ENCODE measurements at regions not wholly inside any gene's neighbourhood (a gene's known extent, or its start where the extent isn't known, plus 50 kb on each side); places are given as distances from the start of the nearest gene placed in this dataset.

GRCh38 chrX:35675151-35675550 is 123.0 kb upstream of the MAGEB16 start:
- no peak for DNase-seq (ENCODE audit: low read depth in 2 of 2)
- Histone ChIP-seq H3K79me2 (ENCODE audit: control insufficient read depth, insufficient read depth, low read length) (no peaks in the 10 kb centered on the region), H3K4me1 (ENCODE audit: control insufficient read depth, extremely low read depth, insufficient read depth, low read length) (no peaks in the 10 kb centered on the region), H3K4me2 (ENCODE audit: extremely low read depth, insufficient read depth, low read length) (no peak overlapping the region), H3K4me3 (replicated peaks in 1 of 4; ENCODE audit: control extremely low read depth in 1 of 4, insufficient read depth in 1 of 4, low read depth in 3 of 4, low read length in 4 of 4) (no peak overlapping the region), H2AFZ (ENCODE audit: low read length) (no peak overlapping the region), H3K9ac (ENCODE audit: insufficient read depth, low read length) (no peak overlapping the region), H3K36me3 (ENCODE audit: control insufficient read depth, insufficient read depth, low read length) (no peaks in the 10 kb centered on the region), H3K9me3 (ENCODE audit: control insufficient read depth, insufficient read depth, low read depth, low read length) (no peaks in the 10 kb centered on the region), H4K20me1 (ENCODE audit: control insufficient read depth, extremely low read depth, insufficient read depth, low read length) (no peaks in the 10 kb centered on the region), H3K27me3 (ENCODE audit: control insufficient read depth, insufficient read depth, low read length) (no peaks in the 10 kb centered on the region), H3K27ac (ENCODE audit: insufficient read depth, low read length) (no peak overlapping the region)
- TF ChIP-seq CTCF (conservative IDR thresholded peaks at IDR 0.05 in 1 of 2, IDR thresholded peaks at IDR 0.05 in 1 of 2; ENCODE audit: low read depth in 1 of 2, low read length in 2 of 2) (no peak), EZH2 (IDR thresholded peaks at IDR 0.05; ENCODE audit: low read length, missing control alignments) (no peak)

DNA sequence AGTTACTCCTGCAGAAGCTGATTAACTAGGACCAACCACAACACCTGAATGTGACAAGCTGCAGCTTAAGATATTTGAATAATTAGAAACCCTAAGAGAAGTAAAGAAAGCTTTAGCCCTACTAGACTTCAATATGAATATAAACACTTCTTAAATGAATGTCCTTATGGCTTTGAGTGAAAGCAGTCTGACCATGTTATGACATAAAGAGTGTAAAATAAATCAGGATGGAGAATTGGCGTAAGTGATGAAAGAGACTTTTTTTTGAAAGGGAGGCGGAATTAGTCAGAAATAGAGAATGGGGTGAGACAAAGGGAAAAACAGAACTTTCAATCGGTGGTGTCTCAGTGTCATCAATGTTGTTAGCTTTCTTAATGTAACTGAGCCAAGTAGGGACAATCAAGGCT is 117.2 kb upstream of the MAGEB16 start:
- no peaks in the 10 kb centered on the region for H3K9me3 ChIP-seq (ENCODE audit: control insufficient read depth, insufficient read depth, low read depth, low read length)
- H2AFZ ChIP-seq (ENCODE audit: low read length), result no peak overlapping the region
- no peaks in the 10 kb centered on the region for H3K4me1 ChIP-seq (ENCODE audit: control insufficient read depth, extremely low read depth, insufficient read depth, low read length)
- H3K9ac ChIP-seq (ENCODE audit: insufficient read depth, low read length), result no peak overlapping the region
- no peaks in the 10 kb centered on the region for H3K27me3 ChIP-seq (ENCODE audit: control insufficient read depth, insufficient read depth, low read length)
- no peaks in the 10 kb centered on the region for H3K79me2 ChIP-seq (ENCODE audit: control insufficient read depth, insufficient read depth, low read length)
- no peaks in the 10 kb centered on the region for H4K20me1 ChIP-seq (ENCODE audit: control insufficient read depth, extremely low read depth, insufficient read depth, low read length)
- H3K36me3 ChIP-seq (ENCODE audit: control insufficient read depth, insufficient read depth, low read length), result no peaks in the 10 kb centered on the region
- DNase-seq (ENCODE audit: low read depth in 2 of 2), result no peak
- H3K4me2 ChIP-seq (ENCODE audit: extremely low read depth, insufficient read depth, low read length), result no peak overlapping the region
- no peak overlapping the region for H3K27ac ChIP-seq (ENCODE audit: insufficient read depth, low read length)
- no peak overlapping the region for H3K4me3 ChIP-seq (replicated peaks in 1 of 4; ENCODE audit: control extremely low read depth in 1 of 4, insufficient read depth in 1 of 4, low read depth in 3 of 4, low read length in 4 of 4)
- TF ChIP-seq EZH2 (IDR thresholded peaks at IDR 0.05; ENCODE audit: low read length, missing control alignments) (no peak), CTCF (conservative IDR thresholded peaks at IDR 0.05 in 1 of 2, IDR thresholded peaks at IDR 0.05 in 1 of 2; ENCODE audit: low read depth in 1 of 2, low read length in 2 of 2) (no peak)

- no peaks in the 10 kb centered on the region for H3K27me3 ChIP-seq (ENCODE audit: control insufficient read depth, insufficient read depth, low read length)
- H3K79me2 ChIP-seq (ENCODE audit: control insufficient read depth, insufficient read depth, low read length), result no peaks in the 10 kb centered on the region
- TF ChIP-seq EZH2 (IDR thresholded peaks at IDR 0.05; ENCODE audit: low read length, missing control alignments) (no peak), CTCF (conservative IDR thresholded peaks at IDR 0.05 in 1 of 2, IDR thresholded peaks at IDR 0.05 in 1 of 2; ENCODE audit: low read depth in 1 of 2, low read length in 2 of 2) (no peak)
- no peaks in the 10 kb centered on the region for H3K36me3 ChIP-seq (ENCODE audit: control insufficient read depth, insufficient read depth, low read length)
- DNase-seq (ENCODE audit: low read depth in 2 of 2), result no peak
- no peak overlapping the region for H3K27ac ChIP-seq (ENCODE audit: insufficient read depth, low read length)
- H3K9ac ChIP-seq (ENCODE audit: insufficient read depth, low read length), result no peak overlapping the region
- no peak overlapping the region for H3K4me2 ChIP-seq (ENCODE audit: extremely low read depth, insufficient read depth, low read length)
- H3K4me1 ChIP-seq (ENCODE audit: control insufficient read depth, extremely low read depth, insufficient read depth, low read length), result no peaks in the 10 kb centered on the region
- H3K4me3 ChIP-seq (replicated peaks in 1 of 4; ENCODE audit: control extremely low read depth in 1 of 4, insufficient read depth in 1 of 4, low read depth in 3 of 4, low read length in 4 of 4), result no peak overlapping the region
- no peak overlapping the region for H2AFZ ChIP-seq (ENCODE audit: low read length)
- no peaks in the 10 kb centered on the region for H4K20me1 ChIP-seq (ENCODE audit: control insufficient read depth, extremely low read depth, insufficient read depth, low read length)
- no peaks in the 10 kb centered on the region for H3K9me3 ChIP-seq (ENCODE audit: control insufficient read depth, insufficient read depth, low read depth, low read length)
Observed at GRCh38 chrX:35682476-35682875, 115.7 kb upstream of the MAGEB16 start.
